OCI-LY7 (cell line): ENCODE measurements at regions not wholly inside any gene's neighbourhood (a gene's known extent, or its start where the extent isn't known, plus 50 kb on each side); places are given as distances from the start of the nearest gene placed in this dataset.

Source experiments
- BruUV-seq: library from RNA; stranded (reverse); fragments of 400-500 nt; replicated peaks from 2 replicates; lab custom pipeline; 2021; lab: Mats Ljungman, UMichigan
- CTCF ChIA-PET: fragments of 300-600 bp; sonication (Branson Sonifier 250); formaldehyde crosslinking; loops from one replicate; lab custom pipeline; 2022; ENCODE audit warnings: antibody characterized with exemption; ENCODE audit not compliant: unreplicated experiment; lab: Charles Lee
- POLR2A ChIA-PET: fragments of 300-600 bp; sonication (Branson Sonifier 250); formaldehyde crosslinking; loops from one replicate; lab custom pipeline; 2022; ENCODE audit warnings: antibody characterized with exemption; lab: Charles Lee
- DNase-seq: peaks from one replicate; pipeline ENCODE4 v3.0.0-alpha.2; 2015; ENCODE audit warnings: low spot score
- H2AFZ ChIP-seq: fragments of 200-600 bp; sonication (generic), shearing (Covaris generic); 2 replicates; pipeline ENCODE4 v1.6.1; 2014; ENCODE audit warnings: mild to moderate bottlenecking, antibody characterized with exemption, low read length, moderate library complexity
- H3K27ac ChIP-seq: fragments of 200-600 bp; sonication (generic); 2 replicates; pipeline ENCODE4 v1.5.1; 2014; ENCODE audit warnings: mixed run types, low read depth, mild to moderate bottlenecking, moderate library complexity, low read length, inconsistent platforms; ENCODE audit not compliant: poor library complexity, severe bottlenecking
- H3K36me3 ChIP-seq: fragments of 200-600 bp; sonication (generic); 2 replicates; pipeline ENCODE4 v1.6.1; 2014; ENCODE audit warnings: mild to moderate bottlenecking, antibody characterized with exemption, low read length, moderate library complexity, mixed read lengths; ENCODE audit not compliant: insufficient read depth
- H3K4me1 ChIP-seq: fragments of 200-600 bp; sonication (generic); 2 replicates; pipeline ENCODE4 v1.5.1; 2014; ENCODE audit warnings: mild to moderate bottlenecking, low read length; ENCODE audit not compliant: insufficient read depth, poor library complexity, severe bottlenecking
- H3K4me2 ChIP-seq: fragments of 200-600 bp; sonication (generic); 2 replicates; pipeline ENCODE4 v1.6.1; 2014; ENCODE audit warnings: mild to moderate bottlenecking, low read length
- H3K4me3 ChIP-seq: fragments of 200-600 bp; sonication (generic); 2 replicates; pipeline ENCODE4 v1.5.1; 2014; ENCODE audit warnings: mild to moderate bottlenecking, low read depth, low read length; ENCODE audit not compliant: poor library complexity, severe bottlenecking
- H3K79me2 ChIP-seq: fragments of 200-600 bp; sonication (generic); 2 replicates; pipeline ENCODE4 v1.6.1; 2016; ENCODE audit warnings: low read depth, mild to moderate bottlenecking, low read length, moderate library complexity, mixed read lengths; ENCODE audit not compliant: insufficient read depth
- H3K9me2 ChIP-seq: fragments of 200-600 bp; sonication (generic); 2 replicates; pipeline ENCODE4 v1.6.1; 2016; ENCODE audit warnings: mild to moderate bottlenecking, low read length, mixed read lengths; ENCODE audit not compliant: insufficient read depth
- H3K9me3 ChIP-seq: fragments of 200-600 bp; sonication (generic); 2 replicates; pipeline ENCODE4 v1.6.1; 2014; ENCODE audit warnings: mild to moderate bottlenecking, mixed run types, low read length, mixed read lengths
- H4K20me1 ChIP-seq: fragments of 200-600 bp; sonication (generic); 2 replicates; pipeline ENCODE4 v1.6.1; 2014; ENCODE audit warnings: mild to moderate bottlenecking, antibody characterized with exemption, low read length, moderate library complexity, mixed read lengths; ENCODE audit not compliant: insufficient read depth
- EZH2phosphoT487 ChIP-seq: fragments of 200-600 bp; sonication (generic); IDR thresholded peaks from 2 replicates; pipeline ENCODE4 v1.6.1; 2018; ENCODE audit warnings: low read depth, borderline replicate concordance, mild to moderate bottlenecking, mixed run types, antibody characterized with exemption, low read length, moderate library complexity, mixed read lengths
- intact Hi-C: fragments of 100-400 bp; cut with micrococcal nuclease; formaldehyde crosslinking; loops from one replicate; pipeline ENCODE4 v1.10.0; 2022; ENCODE audit not compliant: unreplicated experiment
- TF ChIP-seq, protein P1 (sequence below): fragments of 200-600 bp; sonication (generic); conservative IDR thresholded peaks from 2 replicates; pipeline ENCODE4 v1.5.1; 2014; ENCODE audit warnings: mild to moderate bottlenecking, antibody characterized with exemption, low read length, moderate library complexity, mixed read lengths

DNA sequence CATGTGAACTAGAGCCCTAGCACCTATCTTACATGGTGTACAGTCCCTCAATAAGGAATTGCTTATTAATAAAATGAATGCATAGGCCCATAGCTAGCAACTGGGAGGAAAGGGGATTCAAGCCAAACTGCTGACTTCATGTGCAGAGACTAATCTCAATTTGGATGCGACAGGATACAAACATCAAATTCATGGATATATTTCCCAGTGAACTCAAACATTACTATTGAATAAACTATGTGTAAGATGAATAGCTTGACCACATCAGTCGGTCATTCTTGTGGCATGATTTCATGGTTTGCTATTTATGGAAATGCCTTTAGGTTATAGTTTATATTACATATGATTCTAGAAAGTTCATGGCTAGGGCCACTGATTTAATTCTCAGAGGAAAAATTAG is 268.6 kb upstream of the SLITRK3 start:
- intact Hi-C loops = no loop called here
- H4K20me1 ChIP-seq = no peaks in the 10 kb centered on the region

DNA sequence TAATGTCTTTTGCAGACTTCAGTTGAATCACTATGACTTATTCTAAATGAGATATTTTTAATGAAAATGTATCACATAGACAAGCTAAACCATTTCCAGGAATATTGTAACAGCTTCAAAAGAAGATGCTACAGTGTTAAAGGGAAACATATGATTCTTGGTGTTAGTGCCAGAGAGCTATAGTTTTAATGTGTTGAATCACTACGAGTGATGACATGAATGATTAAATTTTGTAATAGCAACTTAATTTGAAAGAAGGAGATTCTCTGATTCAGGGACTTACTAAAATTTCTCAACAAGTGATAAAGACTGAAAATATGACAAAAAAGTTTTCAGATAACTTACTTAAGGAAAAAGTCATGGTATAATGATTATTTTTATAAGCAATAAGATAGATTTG is 267.3 kb upstream of the SLITRK3 start:
- no peak overlapping the region for H3K27ac ChIP-seq
- H3K9me2 ChIP-seq = no peaks in the 10 kb centered on the region
- ChIA-PET POLR2A (no interaction called here), CTCF (no interaction called here)
- no peak overlapping the region for H2AFZ ChIP-seq
- H3K4me1 ChIP-seq = no peaks in the 10 kb centered on the region
- no peak overlapping the region for H3K4me2 ChIP-seq
- no TSS peak for BruUV-seq
- H4K20me1 ChIP-seq = no peaks in the 10 kb centered on the region
- no peaks in the 10 kb centered on the region for H3K79me2 ChIP-seq
- H3K4me3 ChIP-seq = no peak overlapping the region
- H3K36me3 ChIP-seq = no peaks in the 10 kb centered on the region
- no peak for DNase-seq
- intact Hi-C loops = no loop called here
- no peaks in the 10 kb centered on the region for H3K9me3 ChIP-seq
- no peak for TF ChIP-seq EZH2phosphoT487
- TF ChIP-seq, protein P1, sequence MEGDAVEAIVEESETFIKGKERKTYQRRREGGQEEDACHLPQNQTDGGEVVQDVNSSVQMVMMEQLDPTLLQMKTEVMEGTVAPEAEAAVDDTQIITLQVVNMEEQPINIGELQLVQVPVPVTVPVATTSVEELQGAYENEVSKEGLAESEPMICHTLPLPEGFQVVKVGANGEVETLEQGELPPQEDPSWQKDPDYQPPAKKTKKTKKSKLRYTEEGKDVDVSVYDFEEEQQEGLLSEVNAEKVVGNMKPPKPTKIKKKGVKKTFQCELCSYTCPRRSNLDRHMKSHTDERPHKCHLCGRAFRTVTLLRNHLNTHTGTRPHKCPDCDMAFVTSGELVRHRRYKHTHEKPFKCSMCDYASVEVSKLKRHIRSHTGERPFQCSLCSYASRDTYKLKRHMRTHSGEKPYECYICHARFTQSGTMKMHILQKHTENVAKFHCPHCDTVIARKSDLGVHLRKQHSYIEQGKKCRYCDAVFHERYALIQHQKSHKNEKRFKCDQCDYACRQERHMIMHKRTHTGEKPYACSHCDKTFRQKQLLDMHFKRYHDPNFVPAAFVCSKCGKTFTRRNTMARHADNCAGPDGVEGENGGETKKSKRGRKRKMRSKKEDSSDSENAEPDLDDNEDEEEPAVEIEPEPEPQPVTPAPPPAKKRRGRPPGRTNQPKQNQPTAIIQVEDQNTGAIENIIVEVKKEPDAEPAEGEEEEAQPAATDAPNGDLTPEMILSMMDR = no peak

More for the DNA sequence above, 268.6 kb upstream of the SLITRK3 start:
- no peaks in the 10 kb centered on the region for H3K9me2 ChIP-seq
- H3K9me3 ChIP-seq = no peaks in the 10 kb centered on the region
- TF ChIP-seq, protein P1 = no peak
- no peak for TF ChIP-seq EZH2phosphoT487
- no peak overlapping the region for H3K27ac ChIP-seq
- no peak overlapping the region for H3K4me2 ChIP-seq
- H3K4me3 ChIP-seq = no peak overlapping the region
- ChIA-PET POLR2A (no interaction called here), CTCF (no interaction called here)
- H3K4me1 ChIP-seq = no peaks in the 10 kb centered on the region
- BruUV-seq = no TSS peak
- H3K36me3 ChIP-seq = no peaks in the 10 kb centered on the region
- H3K79me2 ChIP-seq = no peaks in the 10 kb centered on the region
- no peak overlapping the region for H2AFZ ChIP-seq
- DNase-seq = no peak

DNA sequence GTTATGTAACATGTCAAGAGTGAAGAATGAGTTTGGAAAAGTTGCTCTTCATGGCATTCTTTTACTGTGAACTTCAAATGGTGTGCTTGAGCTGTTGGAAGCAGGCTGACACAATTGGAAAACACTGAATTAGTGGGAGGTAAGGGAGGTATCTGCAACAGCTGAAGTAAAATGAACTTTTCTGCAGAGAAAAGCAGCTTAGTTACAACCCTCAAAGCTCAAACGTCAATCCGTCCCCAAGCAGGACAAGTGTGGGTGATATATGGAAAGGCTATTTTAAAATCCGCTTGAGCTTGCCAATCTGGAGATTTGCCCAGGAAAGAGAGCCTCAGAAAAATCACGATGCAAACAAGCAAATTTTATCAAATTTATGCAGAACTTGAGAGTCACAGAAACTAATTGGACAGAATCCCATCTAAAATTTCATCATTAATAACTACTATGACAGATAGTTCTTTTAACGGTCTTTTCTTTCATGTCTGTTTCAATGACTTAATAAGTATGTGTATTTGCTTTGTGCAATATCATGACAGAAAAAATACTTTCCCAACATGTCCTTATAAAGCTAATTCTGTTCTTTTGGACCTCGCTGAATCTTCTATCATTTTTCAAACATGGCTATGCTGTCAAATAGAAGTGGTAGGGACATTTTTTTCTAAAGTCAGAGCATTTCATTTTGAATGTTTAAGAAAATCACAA is 266.6 kb upstream of the SLITRK3 start:
- intact Hi-C loops = no loop called here
- Histone ChIP-seq H3K9me2 (no peaks in the 10 kb centered on the region), H3K79me2 (no peaks in the 10 kb centered on the region), H4K20me1 (no peaks in the 10 kb centered on the region), H3K4me1 (no peaks in the 10 kb centered on the region), H3K27ac (no peak overlapping the region), H3K4me2 (no peak overlapping the region), H3K36me3 (no peaks in the 10 kb centered on the region), H2AFZ (no peak overlapping the region), H3K4me3 (no peak overlapping the region), H3K9me3 (no peaks in the 10 kb centered on the region)
- no peak for TF ChIP-seq EZH2phosphoT487
- TF ChIP-seq, protein P1 = no peak
- ChIA-PET CTCF (no interaction called here), POLR2A (no interaction called here)
- no peak for DNase-seq
- no TSS peak for BruUV-seq
